C4-2B (cell line): ENCODE measurements at regions not wholly inside any gene's neighbourhood (a gene's known extent, or its start where the extent isn't known, plus 50 kb on each side); places are given as distances from the start of the nearest gene placed in this dataset.

Source experiments
- H3K27ac ChIP-seq: fragments of 450-650 bp; 2 replicates; pipeline ENCODE4 v1.5.1; 2017
- ZFX ChIP-seq: fragments of 450-650 bp; IDR thresholded peaks from 2 replicates; pipeline ENCODE4 v1.6.1; 2017
- TF ChIP-seq, protein P1 (sequence below): fragments of 450-650 bp; conservative IDR thresholded peaks from 2 replicates; pipeline ENCODE4 v1.5.1; 2017; ENCODE audit warnings: mild to moderate bottlenecking

DNA sequence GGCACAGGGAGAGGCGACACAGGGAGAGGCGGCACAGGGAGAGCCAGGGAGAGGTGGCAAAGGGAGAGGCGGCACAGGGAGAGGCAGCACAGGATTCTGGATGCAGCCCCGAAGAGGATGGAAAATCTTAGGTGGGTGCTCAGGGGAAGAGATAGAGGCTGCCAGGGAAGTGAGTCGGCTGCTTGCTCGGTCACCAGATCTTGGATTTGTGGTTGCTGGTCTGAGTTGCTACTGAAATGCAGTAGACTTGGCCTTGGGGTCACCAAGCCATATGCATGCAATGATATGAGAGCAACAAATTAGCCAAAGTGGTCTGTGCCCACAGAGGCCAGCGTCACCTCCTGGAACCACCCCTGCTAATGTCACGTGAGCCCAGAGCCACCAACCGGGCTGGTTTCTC lies 117.2 kb upstream of the SALL3 start:
- no peak overlapping the region for H3K27ac ChIP-seq
- TF ChIP-seq, protein P1, sequence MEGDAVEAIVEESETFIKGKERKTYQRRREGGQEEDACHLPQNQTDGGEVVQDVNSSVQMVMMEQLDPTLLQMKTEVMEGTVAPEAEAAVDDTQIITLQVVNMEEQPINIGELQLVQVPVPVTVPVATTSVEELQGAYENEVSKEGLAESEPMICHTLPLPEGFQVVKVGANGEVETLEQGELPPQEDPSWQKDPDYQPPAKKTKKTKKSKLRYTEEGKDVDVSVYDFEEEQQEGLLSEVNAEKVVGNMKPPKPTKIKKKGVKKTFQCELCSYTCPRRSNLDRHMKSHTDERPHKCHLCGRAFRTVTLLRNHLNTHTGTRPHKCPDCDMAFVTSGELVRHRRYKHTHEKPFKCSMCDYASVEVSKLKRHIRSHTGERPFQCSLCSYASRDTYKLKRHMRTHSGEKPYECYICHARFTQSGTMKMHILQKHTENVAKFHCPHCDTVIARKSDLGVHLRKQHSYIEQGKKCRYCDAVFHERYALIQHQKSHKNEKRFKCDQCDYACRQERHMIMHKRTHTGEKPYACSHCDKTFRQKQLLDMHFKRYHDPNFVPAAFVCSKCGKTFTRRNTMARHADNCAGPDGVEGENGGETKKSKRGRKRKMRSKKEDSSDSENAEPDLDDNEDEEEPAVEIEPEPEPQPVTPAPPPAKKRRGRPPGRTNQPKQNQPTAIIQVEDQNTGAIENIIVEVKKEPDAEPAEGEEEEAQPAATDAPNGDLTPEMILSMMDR = no peak
- no peak for TF ChIP-seq ZFX

DNA sequence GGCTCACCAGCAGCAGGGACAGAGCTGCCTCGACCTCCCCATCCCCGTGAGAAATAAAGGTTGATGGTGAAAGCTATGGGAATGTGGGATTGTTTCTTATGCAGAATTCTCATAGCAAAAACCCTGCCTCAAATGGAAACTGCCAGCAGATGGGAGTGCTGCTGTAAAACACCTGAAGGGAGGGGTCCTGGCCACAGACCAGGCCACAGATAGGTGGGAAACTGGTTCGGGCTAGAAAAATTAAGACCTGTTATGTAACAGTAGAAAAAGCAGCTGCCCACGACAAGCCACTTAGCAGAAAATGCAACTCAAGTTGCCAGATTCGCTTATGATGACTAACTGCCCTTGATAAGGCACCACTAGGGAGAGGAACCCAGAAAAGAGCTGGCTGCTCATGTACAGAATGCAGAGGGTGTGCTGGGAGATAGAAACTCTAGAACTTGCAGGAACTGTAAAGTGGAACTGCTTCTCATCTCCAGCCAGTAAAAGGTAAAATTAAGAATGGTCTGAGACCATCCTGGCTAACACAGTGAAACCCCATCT lies 114.5 kb upstream of the SALL3 start:
- no peak for TF ChIP-seq ZFX
- TF ChIP-seq, protein P1 = no peak
- no peak overlapping the region for H3K27ac ChIP-seq

DNA sequence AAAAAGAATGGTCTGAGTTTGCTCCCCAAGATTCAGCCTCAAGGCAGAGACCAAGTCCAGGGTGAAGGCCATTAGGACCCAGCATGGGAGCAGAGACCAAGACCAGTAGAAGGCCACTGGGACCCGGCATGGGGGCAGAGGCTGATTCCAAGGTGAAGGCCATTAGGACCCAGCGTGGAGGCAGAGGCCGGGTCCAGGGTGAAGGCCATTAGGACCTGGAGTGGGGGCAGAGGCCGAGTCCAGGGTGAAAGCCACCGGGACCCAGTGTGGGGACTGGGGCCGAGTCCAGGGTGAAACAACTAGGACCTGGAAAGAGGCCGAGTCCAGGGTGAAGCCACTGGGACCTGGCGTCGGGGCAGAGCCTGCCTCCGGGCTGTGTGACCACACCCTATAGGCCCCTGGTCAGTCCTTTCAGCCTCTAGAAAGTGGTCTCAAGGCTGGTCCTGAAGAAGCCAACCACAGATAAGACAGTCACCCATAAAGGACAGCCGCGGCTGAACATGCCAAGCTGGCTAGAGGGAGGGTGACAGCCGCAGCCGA lies 113.8 kb upstream of the SALL3 start:
- TF ChIP-seq, protein P1 = no peak
- no peak for TF ChIP-seq ZFX
- no peak overlapping the region for H3K27ac ChIP-seq

DNA sequence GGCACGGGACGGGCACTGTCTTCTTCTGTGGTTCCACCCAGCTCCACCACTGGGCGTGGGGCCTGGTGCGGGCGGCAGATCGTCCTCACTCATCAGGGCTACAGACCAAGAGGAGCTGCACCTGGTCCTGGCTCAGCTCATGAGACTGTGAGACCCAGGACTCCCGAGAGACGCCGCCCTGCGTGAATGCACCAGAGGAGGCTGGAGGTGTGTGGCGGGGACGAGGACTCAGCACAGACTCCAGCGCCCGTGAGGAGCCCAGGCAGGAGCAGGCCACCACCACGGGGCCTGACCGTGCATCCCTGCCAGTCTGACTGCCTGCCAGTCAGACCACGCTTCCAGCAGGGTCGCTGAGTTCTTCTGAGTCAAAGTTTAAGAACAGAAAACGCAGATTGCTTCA lies 112.5 kb upstream of the SALL3 start:
- no peak for TF ChIP-seq ZFX
- TF ChIP-seq, protein P1 = no peak
- no peak overlapping the region for H3K27ac ChIP-seq

DNA sequence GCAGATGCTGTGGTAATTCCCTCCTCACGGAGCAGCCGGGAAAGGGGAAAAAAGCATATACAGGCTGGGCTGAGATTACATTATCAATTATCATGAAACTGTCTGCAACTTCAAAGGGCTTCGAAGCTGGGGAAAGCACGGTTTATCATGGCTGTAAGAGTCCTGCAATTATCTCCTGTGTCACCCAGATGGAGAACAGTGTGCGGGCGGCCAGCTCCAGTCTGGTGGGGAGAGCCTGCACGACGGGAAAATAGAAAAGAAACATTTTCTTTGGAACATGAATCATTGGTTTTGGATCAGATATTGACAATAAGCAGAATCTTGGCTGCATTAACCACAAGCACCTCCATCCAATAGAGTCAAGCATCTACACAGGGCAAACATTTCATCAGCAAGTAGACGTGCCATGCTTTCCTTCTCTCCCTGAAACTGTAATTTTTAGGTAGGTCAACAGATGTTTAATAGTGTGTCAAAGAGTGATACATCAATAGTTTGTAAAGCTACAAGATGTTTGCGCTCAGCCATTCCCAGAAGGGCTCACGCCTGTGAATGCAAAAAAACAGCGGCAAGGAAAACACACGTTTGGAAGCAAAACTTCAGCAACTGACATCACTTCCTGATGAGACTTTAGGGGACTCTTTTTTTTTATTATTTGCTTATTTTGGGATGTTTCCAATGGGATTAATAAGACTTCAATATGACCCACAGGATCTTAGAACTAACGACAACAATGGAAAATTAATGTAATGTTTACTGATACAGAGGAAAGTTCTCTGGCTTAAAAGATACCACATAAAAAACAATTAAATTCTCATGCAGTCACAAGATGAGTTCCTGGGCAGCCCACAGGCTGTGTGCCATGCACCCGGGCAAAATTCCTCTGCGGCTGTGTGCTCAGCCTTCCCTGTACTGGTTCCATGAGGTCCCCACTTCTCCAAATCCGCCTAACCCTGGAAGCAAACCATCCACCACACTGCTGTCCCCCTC lies 111.0 kb upstream of the SALL3 start:
- no peak overlapping the region for H3K27ac ChIP-seq
- TF ChIP-seq, protein P1 = no peak
- no peak for TF ChIP-seq ZFX

DNA sequence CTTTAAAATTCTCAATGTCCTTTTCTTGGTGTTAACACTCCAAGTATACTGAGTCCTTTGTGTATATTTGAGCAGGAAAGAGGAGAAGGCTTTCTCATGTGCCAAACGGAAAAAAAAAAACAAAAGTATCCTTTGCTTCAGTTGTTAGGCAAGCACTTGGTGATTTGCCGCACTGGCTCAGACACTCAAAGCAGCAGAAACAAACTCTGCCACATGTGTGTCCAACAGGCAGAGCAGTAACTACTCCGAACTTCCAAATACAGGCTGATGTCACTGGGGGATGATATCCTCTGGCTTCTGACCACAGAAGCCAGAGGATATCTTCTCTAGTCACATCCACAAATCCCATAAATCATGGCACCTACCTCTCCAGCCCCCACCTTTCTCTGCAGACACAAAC lies 108.0 kb upstream of the SALL3 start:
- TF ChIP-seq ZFX = no peak
- no peak overlapping the region for H3K27ac ChIP-seq

DNA sequence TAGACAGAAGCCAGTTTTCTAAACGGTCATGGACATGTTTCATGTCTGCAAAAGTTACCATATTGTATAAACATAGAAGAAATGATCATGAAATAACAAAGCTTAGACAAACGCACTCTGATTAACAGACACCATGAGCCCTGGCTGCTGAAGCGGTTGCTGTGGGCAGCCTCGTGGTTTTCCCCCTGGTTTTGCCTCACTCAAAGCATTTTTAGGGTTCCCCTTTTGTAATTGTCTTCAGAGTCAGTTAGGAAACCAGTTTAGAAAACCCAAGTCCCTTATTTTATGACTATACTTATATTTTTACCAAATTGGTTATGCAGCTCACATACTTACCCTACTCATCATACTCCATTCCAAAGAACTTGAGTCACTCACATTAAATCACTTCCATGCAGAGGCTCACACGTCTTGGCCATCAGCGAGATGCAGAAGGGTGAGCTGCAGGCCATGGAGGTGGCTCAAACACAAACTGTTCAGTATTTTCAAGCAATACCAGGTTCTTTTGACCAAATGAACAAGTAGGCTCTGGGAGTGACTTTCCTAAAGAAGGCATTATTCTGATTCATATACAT lies 105.6 kb upstream of the SALL3 start:
- TF ChIP-seq ZFX = no peak
- TF ChIP-seq, protein P1 = no peak
- H3K27ac ChIP-seq = no peak overlapping the region
